ENCODE measurements at regions not wholly inside any gene's neighbourhood (a gene's known extent, or its start where the extent isn't known, plus 50 kb on each side); places are given as distances from the start of the nearest gene placed in this dataset.

DNA sequence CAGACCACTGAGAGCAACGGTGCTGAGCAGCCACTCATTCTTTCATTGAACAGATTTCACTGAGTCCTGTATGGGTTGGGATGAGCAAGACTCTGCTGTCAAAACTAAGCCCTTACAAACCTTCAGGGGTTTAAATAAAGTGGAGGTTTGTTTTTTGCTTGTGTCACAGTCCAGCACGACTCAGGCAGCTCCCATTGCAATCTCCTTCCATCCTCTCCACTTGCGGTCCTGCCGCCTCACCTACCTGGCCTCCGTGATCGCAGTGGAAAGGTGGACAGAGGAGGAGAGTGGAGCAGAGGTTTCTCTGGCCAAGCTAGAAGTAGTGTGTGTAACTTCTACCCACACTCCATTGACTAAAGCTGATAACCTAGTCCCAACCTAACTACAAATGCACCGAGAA, 332.2 kb downstream of the ZNF516 start:
- TF ChIP-seq, protein P1, sequence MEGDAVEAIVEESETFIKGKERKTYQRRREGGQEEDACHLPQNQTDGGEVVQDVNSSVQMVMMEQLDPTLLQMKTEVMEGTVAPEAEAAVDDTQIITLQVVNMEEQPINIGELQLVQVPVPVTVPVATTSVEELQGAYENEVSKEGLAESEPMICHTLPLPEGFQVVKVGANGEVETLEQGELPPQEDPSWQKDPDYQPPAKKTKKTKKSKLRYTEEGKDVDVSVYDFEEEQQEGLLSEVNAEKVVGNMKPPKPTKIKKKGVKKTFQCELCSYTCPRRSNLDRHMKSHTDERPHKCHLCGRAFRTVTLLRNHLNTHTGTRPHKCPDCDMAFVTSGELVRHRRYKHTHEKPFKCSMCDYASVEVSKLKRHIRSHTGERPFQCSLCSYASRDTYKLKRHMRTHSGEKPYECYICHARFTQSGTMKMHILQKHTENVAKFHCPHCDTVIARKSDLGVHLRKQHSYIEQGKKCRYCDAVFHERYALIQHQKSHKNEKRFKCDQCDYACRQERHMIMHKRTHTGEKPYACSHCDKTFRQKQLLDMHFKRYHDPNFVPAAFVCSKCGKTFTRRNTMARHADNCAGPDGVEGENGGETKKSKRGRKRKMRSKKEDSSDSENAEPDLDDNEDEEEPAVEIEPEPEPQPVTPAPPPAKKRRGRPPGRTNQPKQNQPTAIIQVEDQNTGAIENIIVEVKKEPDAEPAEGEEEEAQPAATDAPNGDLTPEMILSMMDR (IDR thresholded peaks at IDR 0.05): no peak
- TF ChIP-seq POLR2A (IDR thresholded peaks at IDR 0.05) (no peak), EP300 (IDR thresholded peaks at IDR 0.05) (no peak), POLR2AphosphoS5 (IDR thresholded peaks at IDR 0.05) (no peak)
